HG02970 (cell line): ENCODE measurements at regions not wholly inside any gene's neighbourhood (a gene's known extent, or its start where the extent isn't known, plus 50 kb on each side); places are given as distances from the start of the nearest gene placed in this dataset.
"Not testable (repeated sequence)": the region's sequence is repeated elsewhere in the genome, so short reads cannot be mapped to it uniquely, and the experiment has no call there.

ENCODE experiments used
- ATAC-seq: cut with Tn5 transposase; IDR thresholded peaks from one replicate; pipeline ENCODE4 v1.9.1; 2021; ENCODE audit warnings: mild to moderate bottlenecking, moderate library complexity, moderate number of reproducible peaks; ENCODE audit not compliant: unreplicated experiment, low FRiP score

DNA sequence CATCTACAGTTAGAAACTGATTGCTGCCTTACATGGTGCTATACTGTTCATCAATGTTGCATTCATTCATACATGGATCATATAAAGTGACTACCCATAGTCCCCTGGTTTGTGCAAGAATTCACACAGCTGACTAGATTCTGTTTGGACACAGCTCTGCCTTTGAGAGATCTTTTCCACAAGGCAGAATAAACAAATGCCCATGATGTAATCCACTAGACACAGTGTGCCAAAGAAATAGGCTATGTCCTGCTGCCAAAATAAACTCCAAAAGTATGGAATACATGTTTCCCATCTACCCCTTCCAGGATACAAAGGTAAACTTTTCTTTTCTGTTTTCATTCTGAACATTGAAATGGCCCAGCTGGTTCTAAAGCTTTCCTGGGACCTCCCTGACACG lies 269.4 kb upstream of the CHAC2 start:
- ATAC-seq: no peak

DNA sequence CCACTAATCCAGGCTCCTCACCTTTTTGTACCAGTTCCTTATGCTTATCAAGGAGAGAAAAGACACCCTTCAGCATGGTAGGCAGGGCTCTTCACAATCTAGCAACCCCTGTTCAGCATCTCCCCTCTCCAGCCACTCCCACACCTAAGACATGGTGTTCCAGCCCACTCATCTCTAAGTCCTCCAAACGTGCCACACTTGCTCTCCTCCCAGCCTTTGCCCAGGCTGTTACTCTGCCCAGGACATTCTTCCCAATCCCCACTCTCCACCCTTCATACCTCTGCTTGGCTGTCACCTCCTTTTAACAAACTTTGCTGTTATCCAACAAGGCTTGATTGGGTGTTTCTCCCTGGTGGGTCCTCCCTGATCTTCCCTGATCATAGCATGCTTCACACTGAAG lies 270.6 kb upstream of the CHAC2 start:
- no peak for ATAC-seq

DNA sequence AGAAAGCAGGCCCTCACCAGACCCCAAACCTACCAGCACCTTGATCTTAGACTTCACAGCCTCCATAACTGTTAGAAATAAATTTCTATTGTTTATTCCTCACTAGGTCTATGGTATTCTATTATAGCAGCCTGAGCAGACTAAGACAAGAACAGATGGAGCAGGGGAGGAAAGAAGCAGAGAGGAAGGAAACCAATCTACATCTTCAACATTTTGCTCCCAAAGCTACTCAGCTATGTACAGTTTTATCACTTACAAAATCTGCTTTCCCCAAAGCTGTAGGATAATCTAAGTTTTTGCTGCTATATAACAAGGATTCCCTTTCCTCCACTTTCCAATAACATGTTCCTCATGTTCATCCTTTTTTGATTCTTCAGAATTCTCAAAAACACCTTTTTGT lies 274.4 kb upstream of the CHAC2 start:
- ATAC-seq: no peak

DNA sequence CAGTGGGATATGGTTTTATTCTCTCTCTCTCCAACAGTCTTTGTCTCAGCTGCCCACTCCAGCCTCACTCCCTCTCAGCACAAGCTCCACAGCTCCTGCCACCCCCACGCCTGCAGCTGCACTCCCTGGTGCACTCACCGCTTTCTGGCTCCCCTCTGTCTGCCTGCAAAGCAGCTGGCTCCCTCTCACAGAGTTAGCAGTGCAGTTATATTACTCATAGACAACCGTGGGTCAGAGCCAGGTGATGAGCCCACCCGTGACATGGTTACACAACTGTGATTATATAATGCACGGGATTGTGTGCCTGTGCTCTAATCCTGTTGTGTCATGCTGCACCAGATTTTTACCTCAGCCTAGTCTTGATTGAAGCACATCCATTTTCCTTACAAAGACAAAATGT lies 276.9 kb upstream of the CHAC2 start:
- ATAC-seq: no peak

DNA sequence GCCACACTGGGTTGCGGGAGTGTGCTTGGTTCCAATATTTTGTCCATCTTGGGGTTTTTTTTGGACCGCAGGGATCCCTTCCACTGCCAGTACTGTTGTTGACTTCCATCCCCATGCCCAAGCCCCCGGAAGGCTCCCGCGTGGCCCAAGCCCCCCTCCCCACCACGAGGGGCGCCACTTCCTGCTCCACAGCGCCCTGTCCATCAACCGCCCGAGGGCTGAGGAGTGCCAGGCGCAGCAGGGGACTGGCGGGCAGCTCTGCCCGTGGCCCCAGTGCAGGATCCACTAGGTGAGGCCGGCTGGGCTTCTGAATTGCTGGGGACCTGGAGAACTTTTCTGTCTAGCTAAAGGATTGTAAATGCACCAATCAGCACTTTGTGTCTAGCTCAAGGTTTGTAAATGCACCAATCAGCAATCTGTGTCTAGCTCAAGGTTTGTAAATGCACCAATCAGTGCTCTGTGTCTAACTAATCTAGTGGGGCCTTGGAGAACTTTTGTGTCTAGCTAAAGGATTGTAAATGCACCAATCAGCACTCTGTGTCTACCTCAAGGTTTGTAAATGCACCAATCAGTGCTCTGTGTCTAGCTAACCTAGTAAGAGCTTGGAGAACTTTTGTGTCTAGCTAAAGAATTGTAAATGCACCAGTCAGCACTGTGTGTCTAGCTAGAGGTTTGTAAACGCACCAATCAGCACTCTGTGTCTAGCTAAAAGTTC lies 281.3 kb upstream of the CHAC2 start:
- not testable (repeated sequence) for ATAC-seq

DNA sequence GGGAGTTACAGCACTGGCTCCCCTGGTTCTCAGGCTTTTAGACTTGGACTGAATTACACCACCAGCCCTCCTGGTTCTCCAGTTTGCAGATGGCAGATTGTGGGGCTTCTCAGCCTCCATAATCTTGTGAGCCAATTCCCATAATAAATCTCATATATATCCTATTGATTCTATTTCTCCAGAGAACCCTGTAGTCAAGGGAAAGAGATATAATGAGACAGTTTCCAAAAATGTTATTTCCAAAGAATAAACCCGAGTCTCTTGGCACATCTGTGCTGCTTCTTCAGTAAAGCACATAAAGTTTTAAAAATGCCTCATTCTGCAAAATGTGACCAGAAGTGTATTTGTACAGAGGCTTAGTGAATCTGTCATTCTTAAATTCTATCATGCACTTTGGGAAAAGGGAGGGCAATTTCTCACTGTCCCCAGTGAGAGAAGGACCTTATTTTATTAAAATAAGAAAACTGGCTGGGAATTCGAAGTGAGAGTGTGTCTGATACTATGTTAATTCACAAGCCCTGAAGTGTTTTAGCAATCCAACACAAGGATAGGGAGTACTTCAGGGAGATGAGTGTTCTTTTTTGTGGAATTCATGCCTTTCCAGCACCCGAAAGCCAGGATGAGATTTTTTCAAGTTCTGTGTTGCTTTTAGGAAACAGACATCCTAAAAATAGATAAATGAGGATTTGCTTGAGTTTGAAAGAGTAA lies 282.4 kb upstream of the CHAC2 start:
- no peak for ATAC-seq

DNA sequence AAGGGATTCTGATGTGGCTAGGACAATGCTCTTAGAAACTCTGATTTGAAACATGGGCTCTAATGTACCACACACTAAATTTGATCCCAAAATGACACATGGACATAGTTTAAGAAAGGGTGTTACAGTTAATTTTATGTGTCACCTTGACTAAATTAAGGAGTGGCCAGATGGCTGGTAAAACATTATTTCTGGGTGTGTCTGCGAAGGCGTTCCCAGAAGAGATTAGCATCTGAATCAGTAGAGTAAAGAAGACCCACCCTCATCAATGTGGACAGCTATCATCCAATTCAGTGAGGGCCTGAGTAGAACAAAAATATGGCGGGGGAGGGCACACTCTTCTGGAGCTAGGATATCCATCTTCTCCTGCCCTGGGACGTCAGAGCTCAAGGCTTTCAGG lies 283.1 kb upstream of the CHAC2 start:
- ATAC-seq: no peak

DNA sequence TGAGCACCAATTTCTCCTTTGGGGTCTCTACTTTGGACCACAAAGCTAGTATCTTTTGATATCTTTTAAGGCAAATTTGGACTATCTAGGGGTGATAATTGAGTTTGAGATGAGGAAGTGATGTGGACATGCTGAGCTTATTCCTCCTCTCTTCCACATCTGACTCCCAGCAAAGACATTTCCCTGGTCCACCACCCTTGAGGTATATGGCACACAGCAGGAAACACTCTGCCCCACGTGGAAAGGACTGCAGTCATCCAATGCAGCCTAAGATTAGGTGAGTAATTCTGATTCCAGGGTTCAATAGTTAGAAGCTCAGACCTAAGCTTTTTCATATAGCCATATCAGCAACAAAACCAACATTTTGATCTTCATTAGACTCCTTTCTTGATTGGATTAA lies 290.1 kb upstream of the CHAC2 start:
- ATAC-seq: no peak

DNA sequence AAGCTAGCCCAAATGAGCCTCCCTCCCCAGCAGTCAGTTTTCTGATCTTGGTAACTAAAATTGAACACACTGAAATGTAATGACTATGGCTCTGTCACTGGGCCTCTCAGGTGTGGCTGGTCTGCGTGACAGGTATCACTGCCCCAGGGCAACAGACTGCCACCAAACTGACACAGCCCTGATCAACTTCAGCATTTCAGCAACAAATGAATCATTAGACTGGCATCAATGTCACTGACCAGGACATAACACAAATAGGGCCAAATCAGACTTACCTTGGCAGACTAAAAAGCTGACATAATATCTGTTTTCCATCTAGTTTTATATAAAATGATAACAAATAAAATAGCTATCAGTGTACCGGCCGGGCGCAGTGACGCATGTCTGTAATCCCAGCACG lies 290.8 kb upstream of the CHAC2 start:
- no peak for ATAC-seq

DNA sequence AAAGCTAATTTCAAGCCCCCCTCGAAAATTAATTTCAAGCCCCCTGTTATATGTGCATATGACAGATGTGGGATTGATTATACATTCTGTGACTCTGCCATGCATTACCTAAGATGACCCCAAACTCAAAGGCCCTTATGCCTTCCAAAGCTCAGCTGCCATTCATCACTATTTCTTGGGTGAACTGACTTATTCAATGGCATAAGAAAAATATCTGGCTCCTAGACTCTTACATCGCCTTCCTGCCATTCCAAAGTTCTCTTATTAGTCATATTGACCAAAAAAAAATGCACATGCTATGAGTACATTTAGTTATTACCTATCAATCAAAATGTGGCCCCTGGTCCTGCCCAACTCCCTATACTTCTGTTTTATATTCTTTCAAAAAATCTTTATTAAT lies 291.8 kb upstream of the CHAC2 start:
- ATAC-seq: no peak

DNA sequence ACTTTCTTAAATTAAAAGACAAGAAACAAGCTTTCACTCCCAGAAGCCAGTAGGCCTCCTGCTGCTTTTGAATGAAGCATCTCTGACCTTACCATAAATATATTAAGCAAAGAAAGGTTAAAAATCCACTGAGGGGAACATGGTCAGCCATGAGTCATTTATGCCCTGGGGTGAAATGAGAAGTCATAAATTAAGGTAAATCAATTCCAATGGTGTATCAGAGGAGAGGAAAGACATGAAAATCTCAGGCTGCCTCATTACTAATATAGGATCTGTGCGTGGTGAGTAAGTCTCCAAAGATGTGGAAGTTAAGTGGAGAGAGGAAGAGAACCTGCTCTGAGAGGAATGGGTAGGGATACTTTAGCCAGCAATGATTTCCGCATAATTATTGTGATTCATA lies 292.3 kb upstream of the CHAC2 start:
- no peak for ATAC-seq

DNA sequence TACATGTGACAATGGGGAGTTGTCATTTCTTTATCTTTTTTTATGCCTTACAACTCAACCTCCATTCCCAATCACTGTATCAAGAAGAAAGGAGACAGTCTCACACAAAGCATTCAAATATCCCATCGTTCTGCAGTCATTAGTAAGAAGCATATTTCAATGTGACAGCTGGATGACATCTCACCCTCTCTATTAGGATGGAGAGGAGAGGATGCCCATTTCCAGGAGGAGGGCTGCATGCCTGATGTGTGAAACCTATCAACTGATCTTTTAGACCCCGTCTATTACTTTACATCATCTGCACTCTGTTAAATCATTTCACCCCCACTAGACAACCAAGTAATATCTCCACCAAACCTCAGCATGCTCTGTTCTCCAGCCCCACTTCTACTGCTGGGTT lies 292.7 kb upstream of the CHAC2 start:
- ATAC-seq: no peak

DNA sequence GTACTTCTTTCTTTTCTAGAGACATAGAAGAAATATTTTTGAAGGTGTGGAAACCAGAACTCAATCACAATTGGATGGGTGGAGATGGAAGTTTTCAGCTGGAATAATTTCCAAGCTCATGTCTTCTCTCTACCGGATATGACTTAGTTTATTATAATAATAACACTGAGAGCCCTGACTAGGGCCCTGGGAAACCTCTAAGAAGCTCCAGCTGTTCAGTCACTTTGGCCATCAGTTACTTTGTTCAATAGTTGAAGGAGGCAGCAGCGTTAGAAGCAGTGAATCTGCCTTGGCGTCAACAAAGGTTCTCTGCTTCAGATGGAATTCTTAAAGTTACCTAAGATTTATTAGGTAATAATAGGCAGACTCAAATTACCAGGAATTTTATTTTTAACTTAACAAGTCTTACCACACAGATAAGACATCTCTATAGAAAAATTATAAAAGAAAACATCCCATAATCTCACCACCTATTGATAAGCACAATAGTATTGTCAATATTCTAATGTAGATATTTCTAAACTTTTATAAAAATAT lies 293.8 kb upstream of the CHAC2 start:
- no peak for ATAC-seq

DNA sequence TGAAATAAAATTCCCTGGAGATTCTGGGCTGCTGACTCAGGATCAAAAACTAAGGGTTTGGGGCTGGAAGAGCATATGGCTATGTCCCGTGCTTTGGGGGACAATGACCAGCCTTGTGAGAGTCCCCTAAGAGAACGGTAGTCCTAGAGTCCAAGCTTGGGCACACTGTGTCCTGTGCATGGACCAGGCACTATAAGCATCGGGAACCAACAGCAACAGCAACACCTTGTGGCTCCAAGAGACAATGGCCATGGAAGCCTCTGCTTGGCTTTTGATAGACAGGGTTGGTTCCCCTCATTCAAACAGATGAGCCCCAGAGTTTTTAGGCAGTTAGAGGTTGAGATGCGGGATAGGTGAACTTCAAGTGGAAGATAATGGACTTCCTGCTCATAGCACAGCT lies 294.4 kb upstream of the CHAC2 start:
- no peak for ATAC-seq

DNA sequence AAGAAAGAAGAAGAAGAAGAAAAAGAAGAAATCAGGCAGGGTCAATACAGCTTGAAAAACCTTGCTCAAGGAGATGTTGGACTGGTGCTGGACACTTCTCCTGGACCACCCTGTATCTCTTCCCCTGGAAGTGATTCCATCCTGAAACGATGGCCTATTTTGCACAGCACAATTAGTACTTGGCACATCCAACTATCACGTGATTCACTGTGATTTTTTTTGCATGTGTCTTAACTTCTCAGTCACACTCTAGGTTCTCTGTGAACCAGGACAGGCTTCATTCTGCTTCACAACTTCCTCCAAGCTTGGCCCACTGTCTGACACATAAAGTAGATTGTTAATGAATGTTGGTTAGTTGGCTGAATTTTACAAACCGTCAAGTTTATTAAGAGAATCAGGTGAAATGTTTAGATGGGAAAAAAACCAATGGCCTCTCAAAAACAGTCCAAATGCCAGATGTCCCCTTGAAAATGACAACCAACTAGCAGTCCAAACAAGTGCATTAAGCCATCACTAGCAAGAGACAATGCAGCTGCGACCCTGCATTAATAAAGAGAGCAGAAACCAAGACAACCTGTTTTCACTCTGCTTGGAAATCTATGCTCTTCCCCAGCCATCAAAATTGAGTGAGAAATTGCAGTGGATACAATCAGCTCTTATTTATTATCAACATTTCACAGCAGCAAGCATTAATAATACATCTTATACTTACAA lies 300.0 kb upstream of the CHAC2 start:
- ATAC-seq: no peak

DNA sequence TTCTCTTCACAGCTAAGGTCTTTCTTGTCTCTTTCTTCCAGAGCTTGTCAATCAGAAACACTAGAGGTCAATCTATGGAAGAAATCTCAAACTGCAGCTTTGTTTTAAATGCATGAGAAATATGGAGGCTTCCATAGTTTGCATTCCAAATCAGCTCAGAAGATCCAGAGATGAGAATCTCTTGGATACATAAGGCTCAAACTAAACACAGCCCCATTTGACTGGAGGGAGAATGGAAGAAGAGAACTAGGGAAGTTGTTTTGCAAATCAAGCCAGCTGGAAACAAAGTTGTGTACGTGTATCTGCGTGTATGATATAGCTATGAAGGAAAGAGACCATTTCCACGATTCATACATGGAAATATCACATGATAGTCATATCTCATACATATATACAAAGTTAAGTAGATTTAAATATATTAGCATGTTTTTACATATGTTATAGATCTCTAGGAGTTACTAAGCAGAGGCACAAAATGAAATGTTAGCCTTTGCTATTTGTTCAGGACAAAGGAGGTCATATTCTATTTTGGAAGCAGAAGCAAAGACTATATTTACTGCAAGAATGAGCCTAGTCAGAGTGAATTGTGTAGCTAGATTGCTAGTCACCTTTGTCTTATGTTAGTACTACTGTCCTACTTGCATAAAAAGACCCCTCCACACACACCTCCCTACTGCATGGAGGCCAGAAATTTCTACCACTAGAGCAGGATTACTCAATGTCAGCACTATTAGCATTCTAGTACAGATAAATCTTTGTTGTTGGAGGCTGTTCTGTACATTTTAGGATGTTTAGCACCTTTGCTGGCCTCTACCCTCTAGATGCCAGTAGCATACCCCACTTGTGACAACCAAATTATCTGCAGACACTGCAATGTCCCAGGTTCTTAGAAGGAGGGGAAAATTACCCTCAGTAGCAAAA lies 303.5 kb upstream of the CHAC2 start:
- ATAC-seq: no peak

DNA sequence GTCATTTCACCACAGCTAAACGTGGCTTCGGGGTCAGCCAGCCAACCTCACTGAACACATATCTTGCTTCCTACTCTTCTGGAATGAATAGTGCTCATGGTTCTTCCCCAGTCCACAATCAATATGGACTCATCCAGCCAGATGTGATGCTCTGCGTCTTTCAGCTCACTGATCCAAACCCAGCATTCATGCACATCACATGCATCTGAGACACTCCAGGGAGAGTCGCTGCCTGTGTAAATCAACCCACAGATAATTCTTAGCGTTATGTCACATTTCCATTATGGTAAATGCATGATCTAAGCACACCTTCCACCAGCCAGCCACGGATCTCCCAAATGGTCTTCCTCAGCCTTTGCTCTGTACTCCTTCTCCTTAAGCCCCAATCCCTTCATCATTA lies 306.7 kb upstream of the CHAC2 start:
- no peak for ATAC-seq

DNA sequence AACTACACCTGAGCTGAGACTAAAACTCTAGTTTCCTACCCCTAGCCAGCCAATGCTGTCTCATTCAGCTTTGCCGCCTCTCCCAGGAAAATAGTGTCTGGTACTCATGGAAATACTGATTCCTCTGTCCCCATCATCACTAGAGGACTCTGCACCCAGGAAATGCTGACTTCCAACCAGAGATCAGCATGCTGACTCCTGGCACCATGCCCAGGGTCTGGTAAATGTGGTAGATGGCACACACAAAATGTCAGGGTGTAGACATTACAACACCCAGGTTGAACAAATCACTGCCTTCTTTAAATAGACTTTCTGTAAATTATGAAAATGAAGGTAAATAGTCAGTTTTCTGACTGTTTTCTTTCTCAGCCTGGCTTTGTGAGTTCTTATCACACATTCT lies 307.3 kb upstream of the CHAC2 start:
- ATAC-seq: no peak

DNA sequence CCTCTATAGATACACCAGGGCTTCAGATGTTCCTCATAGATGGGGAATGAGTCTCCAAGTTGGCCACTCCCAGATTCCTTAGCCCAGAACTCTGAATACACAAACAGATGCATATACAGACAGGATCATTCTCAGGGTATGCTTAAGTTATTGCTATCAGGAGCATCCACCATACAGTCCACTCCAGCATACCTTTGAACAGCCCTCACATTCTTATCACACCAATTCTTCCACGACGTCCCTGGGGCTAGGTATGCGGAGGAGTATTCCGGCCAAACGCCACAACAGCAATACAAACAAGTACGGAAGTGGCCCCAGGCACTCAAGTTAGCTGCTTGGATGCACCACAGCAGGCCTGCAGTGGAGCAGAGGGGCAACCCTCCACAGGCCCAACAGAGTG lies 312.5 kb upstream of the CHAC2 start:
- ATAC-seq: no peak

DNA sequence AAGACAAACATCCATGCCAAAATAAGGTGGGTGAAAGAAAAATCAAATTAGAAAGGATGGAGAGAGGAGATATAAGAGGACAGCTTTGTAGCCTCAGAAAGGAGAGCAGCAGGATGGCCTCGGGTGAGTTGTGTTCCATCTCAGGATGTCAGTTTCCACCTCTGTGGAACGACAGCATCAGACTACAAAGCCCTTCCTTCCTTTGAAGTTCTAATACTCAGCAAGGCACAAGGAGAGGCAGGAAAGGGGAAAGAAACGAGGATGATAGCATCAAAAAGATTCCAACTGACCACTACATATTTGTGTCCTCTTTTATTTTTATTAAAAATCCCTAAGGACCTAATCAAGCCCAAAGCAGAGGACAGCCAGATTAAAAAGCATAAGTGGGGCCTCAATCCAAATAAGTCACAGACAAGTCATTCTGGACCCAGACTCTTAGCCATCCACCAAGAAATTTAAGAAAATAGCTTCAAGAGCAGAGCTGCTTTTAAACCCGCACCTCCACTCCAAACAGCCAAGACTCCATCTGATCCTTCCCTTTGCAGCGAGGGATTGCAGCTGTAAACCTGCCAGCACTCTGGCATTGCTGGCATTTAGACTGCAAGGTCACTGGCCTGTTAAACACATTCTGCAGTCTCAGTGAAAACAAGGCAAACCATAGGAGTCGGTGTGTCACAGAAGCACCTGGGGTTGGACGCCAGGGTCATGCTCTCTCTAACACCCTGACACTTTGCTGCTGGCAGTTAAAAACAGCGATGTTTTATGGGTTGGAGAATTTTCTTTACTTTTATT lies 314.5 kb upstream of the CHAC2 start:
- no peak for ATAC-seq
